B cell (primary cell): ENCODE measurements at regions not wholly inside any gene's neighbourhood (a gene's known extent, or its start where the extent isn't known, plus 50 kb on each side); places are given as distances from the start of the nearest gene placed in this dataset.

Experiments used
- ATAC-seq: fragments of 200-7000 bp; cut with Tn5 transposase; one replicate; pipeline ENCODE4 v1.10.0; 2021; ENCODE audit warnings: low read depth, mild to moderate bottlenecking, moderate number of reproducible peaks, moderate library complexity
- CTCF ChIA-PET: fragments of 350-600 bp; sonication (Branson Sonifier 250); formaldehyde crosslinking; loops from one replicate; lab custom pipeline; 2021; ENCODE audit warnings: antibody characterized with exemption, inconsistent platforms; lab: Charles Lee
- POLR2A ChIA-PET: fragments of 350-600 bp; sonication (Branson Sonifier 250); formaldehyde crosslinking; loops from one replicate; lab custom pipeline; 2021; ENCODE audit warnings: antibody characterized with exemption; lab: Charles Lee
- DNase-seq: peaks from one replicate; pipeline ENCODE4 v3.0.0; 2013
- H2AFZ ChIP-seq: 2 replicates; pipeline ENCODE4 v1.6.1; 2012; ENCODE audit warnings: mild to moderate bottlenecking, low read depth, low read length; ENCODE audit not compliant: insufficient read depth, poor library complexity, severe bottlenecking
- H3K27ac ChIP-seq, 2 donors: 1 replicate in 1 of 2; 2 replicates in 1 of 2; pipeline ENCODE4 v1.5.1; 2012 to 2013; ENCODE audit warnings: low read length in 2 of 2, mild to moderate bottlenecking in 2 of 2, moderate library complexity in 1 of 2
- H3K27me3 ChIP-seq, 4 experiments: fragments of 200-600 bp in 1 of 4; sonication (generic) in 1 of 4; replicated peaks in 1 of 4; 1 replicate in 2 of 4; 2 replicates in 2 of 4; pipeline versions ENCODE4 v1.6.1 to v1.7.0; 2013 to 2016; ENCODE audit warnings: low read length in 3 of 4, mild to moderate bottlenecking in 2 of 4, mixed read lengths in 1 of 4, moderate library complexity in 1 of 4; ENCODE audit not compliant: insufficient read depth in 4 of 4, control insufficient read depth in 3 of 4; ENCODE audit errors: control extremely low read depth in 1 of 4
- H3K36me3 ChIP-seq, 2 experiments: replicated peaks in 1 of 2; 1 replicate in 1 of 2; 2 replicates in 1 of 2; pipeline versions ENCODE4 v1.6.1 to v1.7.1; 2013; ENCODE audit warnings: low read length in 1 of 2; ENCODE audit not compliant: insufficient read depth in 2 of 2, control insufficient read depth in 1 of 2; ENCODE audit errors: control extremely low read depth in 1 of 2, extremely low read depth in 1 of 2
- H3K4me1 ChIP-seq, 2 donors: fragments of 200-600 bp in 1 of 2; sonication (generic) in 1 of 2; 1 replicate in 1 of 2; 2 replicates in 1 of 2; pipeline versions ENCODE4 v1.5.1 to v1.6.1; 2013 to 2017; ENCODE audit warnings: low read length in 2 of 2; ENCODE audit not compliant: control insufficient read depth in 2 of 2, insufficient read depth in 2 of 2
- H3K4me2 ChIP-seq: replicated peaks from 2 replicates; pipeline ENCODE3; 2012; ENCODE audit warnings: mild to moderate bottlenecking, low read depth, low read length; ENCODE audit not compliant: poor library complexity, severe bottlenecking
- H3K4me3 ChIP-seq, 5 experiments: fragments of 200-600 bp in 1 of 5; sonication (generic) in 1 of 5; 1 replicate in 3 of 5; 2 replicates in 2 of 5; pipeline versions ENCODE4 v1.5.1 to v1.7.0; 2011 to 2016; ENCODE audit warnings: low read length in 4 of 5, mild to moderate bottlenecking in 4 of 5, low read depth in 2 of 5, control low read depth in 1 of 5, moderate library complexity in 1 of 5; ENCODE audit not compliant: insufficient read depth in 1 of 5; ENCODE audit errors: control extremely low read depth in 1 of 5, extremely low read depth in 1 of 5
- H3K79me2 ChIP-seq: fragments of 200-600 bp; sonication (generic); one replicate; pipeline ENCODE4 v1.6.0; 2016; ENCODE audit warnings: low read length; ENCODE audit not compliant: control insufficient read depth, insufficient read depth
- H3K9ac ChIP-seq: fragments of 200-600 bp; sonication (generic); 2 replicates; pipeline ENCODE4 v1.6.1; 2017; ENCODE audit warnings: mild to moderate bottlenecking, low read length, moderate library complexity
- H3K9me3 ChIP-seq, 3 donors: one replicate each; pipeline versions ENCODE4 v1.6.1 to v1.7.1; 2013; ENCODE audit warnings: low read length in 2 of 3; ENCODE audit not compliant: control insufficient read depth in 2 of 3, insufficient read depth in 1 of 3; ENCODE audit errors: control extremely low read depth in 1 of 3
- H4K20me1 ChIP-seq: 2 replicates; pipeline ENCODE4 v1.6.0; 2012; ENCODE audit warnings: mild to moderate bottlenecking, low read length; ENCODE audit not compliant: insufficient read depth, control insufficient read depth, poor library complexity, severe bottlenecking
- H3K27ac Mint-ChIP-seq: one replicate; pipeline ENCODE4 v1.8.0; 2021; ENCODE audit warnings: mixed read lengths
- H3K27me3 Mint-ChIP-seq: one replicate; pipeline ENCODE4 v1.8.0; 2021; ENCODE audit warnings: mixed read lengths
- H3K4me1 Mint-ChIP-seq: one replicate; pipeline ENCODE4 v1.8.0; 2021; ENCODE audit warnings: mixed read lengths
- H3K4me3 Mint-ChIP-seq: one replicate; pipeline ENCODE4 v1.8.0; 2021; ENCODE audit warnings: mixed read lengths
- H3K9me3 Mint-ChIP-seq: one replicate; pipeline ENCODE4 v1.8.0; 2022; ENCODE audit warnings: mixed read lengths; ENCODE audit not compliant: insufficient read depth
- EZH2 ChIP-seq: IDR thresholded peaks from 2 replicates; pipeline ENCODE4 v1.6.1; 2012; ENCODE audit warnings: borderline replicate concordance, low read depth, mild to moderate bottlenecking, moderate library complexity, low read length; ENCODE audit not compliant: insufficient read depth, poor library complexity, severe bottlenecking
- WGBS: methylation state at CpG from one replicate; pipeline ENCODE4 v1.1.5; 2013; ENCODE audit warnings: missing lambda C conversion rate; ENCODE audit not compliant: insufficient coverage; 5-methylcytosine and 5-hydroxymethylcytosine counted together
- intact Hi-C: fragments of 100-400 bp; cut with micrococcal nuclease; formaldehyde crosslinking; loops from one replicate; pipeline ENCODE4 v1.10.0; 2022
- TF ChIP-seq, protein P1 (sequence below): fragments of 200-600 bp; IDR thresholded peaks from one replicate; pipeline ENCODE4 v1.8.0; 2022; ENCODE audit warnings: antibody characterized with exemption, mild to moderate bottlenecking

DNA sequence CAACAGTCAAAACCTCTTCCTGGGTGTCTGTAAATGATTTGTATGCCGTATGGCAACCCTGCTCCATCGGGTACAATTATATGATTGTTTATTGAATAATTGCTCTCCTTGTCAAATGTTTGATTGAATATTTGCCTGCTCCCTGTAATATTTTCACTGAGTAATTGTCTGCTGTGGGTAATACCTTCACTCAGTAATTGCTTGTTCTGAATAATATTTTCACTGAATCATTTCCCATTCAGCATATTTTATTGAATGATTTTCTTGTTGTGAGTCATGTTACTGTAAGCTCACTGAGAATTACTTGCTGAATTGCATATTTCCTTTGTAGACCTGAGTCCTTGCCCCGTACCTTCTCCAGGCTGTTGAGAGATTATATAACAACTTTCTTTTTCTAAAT is 535.2 kb downstream of the METTL4 start:
- no peaks in the 10 kb centered on the region for H3K4me1 Mint-ChIP-seq
- ATAC-seq = no peak
- Histone ChIP-seq H3K27ac (no peak overlapping the region), H3K36me3 (no peaks in the 10 kb centered on the region), H2AFZ (peak overlapping the region; percentile 1), H3K9ac (no peak overlapping the region), H3K27me3 (no peaks in the 10 kb centered on the region), H3K79me2 (no peaks in the 10 kb centered on the region), H4K20me1 (no peaks in the 10 kb centered on the region), H3K9me3 (no peaks in the 10 kb centered on the region), H3K4me3 (no peak overlapping the region), H3K4me2 (no peak overlapping the region), H3K4me1 (no peaks in the 10 kb centered on the region)
- WGBS = no CpG with 5 or more reads among the region's 3 CpGs
- H3K4me3 Mint-ChIP-seq = no peak overlapping the region
- POLR2A ChIA-PET = no interaction called here
- no peaks in the 10 kb centered on the region for H3K27me3 Mint-ChIP-seq
- intact Hi-C loops = no loop called here
- no peaks in the 10 kb centered on the region for H3K9me3 Mint-ChIP-seq
- TF ChIP-seq, protein P1, sequence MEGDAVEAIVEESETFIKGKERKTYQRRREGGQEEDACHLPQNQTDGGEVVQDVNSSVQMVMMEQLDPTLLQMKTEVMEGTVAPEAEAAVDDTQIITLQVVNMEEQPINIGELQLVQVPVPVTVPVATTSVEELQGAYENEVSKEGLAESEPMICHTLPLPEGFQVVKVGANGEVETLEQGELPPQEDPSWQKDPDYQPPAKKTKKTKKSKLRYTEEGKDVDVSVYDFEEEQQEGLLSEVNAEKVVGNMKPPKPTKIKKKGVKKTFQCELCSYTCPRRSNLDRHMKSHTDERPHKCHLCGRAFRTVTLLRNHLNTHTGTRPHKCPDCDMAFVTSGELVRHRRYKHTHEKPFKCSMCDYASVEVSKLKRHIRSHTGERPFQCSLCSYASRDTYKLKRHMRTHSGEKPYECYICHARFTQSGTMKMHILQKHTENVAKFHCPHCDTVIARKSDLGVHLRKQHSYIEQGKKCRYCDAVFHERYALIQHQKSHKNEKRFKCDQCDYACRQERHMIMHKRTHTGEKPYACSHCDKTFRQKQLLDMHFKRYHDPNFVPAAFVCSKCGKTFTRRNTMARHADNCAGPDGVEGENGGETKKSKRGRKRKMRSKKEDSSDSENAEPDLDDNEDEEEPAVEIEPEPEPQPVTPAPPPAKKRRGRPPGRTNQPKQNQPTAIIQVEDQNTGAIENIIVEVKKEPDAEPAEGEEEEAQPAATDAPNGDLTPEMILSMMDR = no peak
- no peak for TF ChIP-seq EZH2
- no peak for DNase-seq
- H3K27ac Mint-ChIP-seq = no peak overlapping the region
- CTCF ChIA-PET = no interaction called here

GRCh38 chr18:2040279-2040678 is 531.0 kb downstream of the METTL4 start:
- Histone ChIP-seq H4K20me1 (no peaks in the 10 kb centered on the region), H3K79me2 (no peaks in the 10 kb centered on the region), H3K27ac (no peak overlapping the region), H2AFZ (no peak overlapping the region), H3K4me3 (no peak overlapping the region), H3K36me3 (no peaks in the 10 kb centered on the region), H3K27me3 (no peaks in the 10 kb centered on the region), H3K9ac (no peak overlapping the region), H3K4me2 (no peak overlapping the region), H3K9me3 (no peaks in the 10 kb centered on the region), H3K4me1 (no peaks in the 10 kb centered on the region)
- Mint-ChIP-seq H3K9me3 (no peaks in the 10 kb centered on the region), H3K27ac (no peak overlapping the region), H3K4me3 (no peak overlapping the region), H3K27me3 (no peaks in the 10 kb centered on the region), H3K4me1 (no peaks in the 10 kb centered on the region)
- no CpG with 5 or more reads among the region's 3 CpGs for WGBS
- ChIA-PET POLR2A (no interaction called here), CTCF (no interaction called here)
- no peak for TF ChIP-seq EZH2
- TF ChIP-seq, protein P1 = no peak
- intact Hi-C loops = no loop called here
- no peak for DNase-seq
- ATAC-seq = no peak
